Loucy (cell line): ENCODE measurements at regions not wholly inside any gene's neighbourhood (a gene's known extent, or its start where the extent isn't known, plus 50 kb on each side); places are given as distances from the start of the nearest gene placed in this dataset.

Source experiments
- EZH2phosphoT487 ChIP-seq: fragments of 200-600 bp; IDR thresholded peaks from 2 replicates; pipeline ENCODE4 v1.6.1; 2018; ENCODE audit warnings: antibody characterized with exemption, mild to moderate bottlenecking, moderate library complexity, borderline replicate concordance
- TF ChIP-seq, protein P1 (sequence below): fragments of 200-600 bp; sonication (generic); conservative IDR thresholded peaks from 2 replicates; pipeline ENCODE4 v1.5.1; 2014; ENCODE audit warnings: mild to moderate bottlenecking, antibody characterized with exemption, low read length

GRCh38 chr7:25694211-25694610 is 457.8 kb upstream of the NFE2L3 start:
- TF ChIP-seq, protein P1, sequence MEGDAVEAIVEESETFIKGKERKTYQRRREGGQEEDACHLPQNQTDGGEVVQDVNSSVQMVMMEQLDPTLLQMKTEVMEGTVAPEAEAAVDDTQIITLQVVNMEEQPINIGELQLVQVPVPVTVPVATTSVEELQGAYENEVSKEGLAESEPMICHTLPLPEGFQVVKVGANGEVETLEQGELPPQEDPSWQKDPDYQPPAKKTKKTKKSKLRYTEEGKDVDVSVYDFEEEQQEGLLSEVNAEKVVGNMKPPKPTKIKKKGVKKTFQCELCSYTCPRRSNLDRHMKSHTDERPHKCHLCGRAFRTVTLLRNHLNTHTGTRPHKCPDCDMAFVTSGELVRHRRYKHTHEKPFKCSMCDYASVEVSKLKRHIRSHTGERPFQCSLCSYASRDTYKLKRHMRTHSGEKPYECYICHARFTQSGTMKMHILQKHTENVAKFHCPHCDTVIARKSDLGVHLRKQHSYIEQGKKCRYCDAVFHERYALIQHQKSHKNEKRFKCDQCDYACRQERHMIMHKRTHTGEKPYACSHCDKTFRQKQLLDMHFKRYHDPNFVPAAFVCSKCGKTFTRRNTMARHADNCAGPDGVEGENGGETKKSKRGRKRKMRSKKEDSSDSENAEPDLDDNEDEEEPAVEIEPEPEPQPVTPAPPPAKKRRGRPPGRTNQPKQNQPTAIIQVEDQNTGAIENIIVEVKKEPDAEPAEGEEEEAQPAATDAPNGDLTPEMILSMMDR, result no peak
- TF ChIP-seq EZH2phosphoT487, result no peak
